SJSA1 (cell line): ENCODE measurements at regions not wholly inside any gene's neighbourhood (a gene's known extent, or its start where the extent isn't known, plus 50 kb on each side); places are given as distances from the start of the nearest gene placed in this dataset.

Experiments used
- DNase-seq, 2 experiments: peaks; one replicate each; pipeline ENCODE4 v3.0.0-alpha.2; 2015 to 2020; ENCODE audit warnings: low spot score in 2 of 2, low read depth in 1 of 2
- H3K27ac ChIP-seq: fragments of 250-450 bp; sonication (Bioruptor Pico); 2 replicates; pipeline ENCODE4 v1.5.1; 2020; ENCODE audit warnings: mild to moderate bottlenecking, moderate library complexity
- H3K27me3 ChIP-seq: fragments of 250-450 bp; sonication (Bioruptor Pico); replicated peaks from 2 replicates; pipeline ENCODE4 v1.5.1; 2020; ENCODE audit warnings: mild to moderate bottlenecking, moderate library complexity
- H3K36me3 ChIP-seq: fragments of 250-450 bp; sonication (Bioruptor Pico); 2 replicates; pipeline ENCODE4 v1.5.1; 2020; ENCODE audit warnings: mild to moderate bottlenecking
- H3K4me1 ChIP-seq: fragments of 250-450 bp; sonication (Bioruptor Pico); replicated peaks from 2 replicates; pipeline ENCODE4 v1.6.1; 2021; ENCODE audit warnings: mild to moderate bottlenecking
- H3K4me3 ChIP-seq: fragments of 250-450 bp; sonication (Bioruptor Pico); 2 replicates; pipeline ENCODE4 v1.5.1; 2020; ENCODE audit warnings: mild to moderate bottlenecking
- H3K9me3 ChIP-seq: fragments of 250-450 bp; sonication (Bioruptor Pico); replicated peaks from 2 replicates; pipeline ENCODE4 v1.5.1; 2020; ENCODE audit warnings: mild to moderate bottlenecking

- no peak for DNase-seq
- no peak overlapping the region for H3K4me3 ChIP-seq
- H3K27me3 ChIP-seq, result no peaks in the 10 kb centered on the region
- no peaks in the 10 kb centered on the region; the same call in 1 of the 2 replicates for H3K9me3 ChIP-seq
- no peaks in the 10 kb centered on the region for H3K4me1 ChIP-seq
- H3K36me3 ChIP-seq, result no peaks in the 10 kb centered on the region
- H3K27ac ChIP-seq, result no peak overlapping the region
Measured at GRCh38 chr12:25806271-25806670, 152.2 kb upstream of the RASSF8 start.

DNA sequence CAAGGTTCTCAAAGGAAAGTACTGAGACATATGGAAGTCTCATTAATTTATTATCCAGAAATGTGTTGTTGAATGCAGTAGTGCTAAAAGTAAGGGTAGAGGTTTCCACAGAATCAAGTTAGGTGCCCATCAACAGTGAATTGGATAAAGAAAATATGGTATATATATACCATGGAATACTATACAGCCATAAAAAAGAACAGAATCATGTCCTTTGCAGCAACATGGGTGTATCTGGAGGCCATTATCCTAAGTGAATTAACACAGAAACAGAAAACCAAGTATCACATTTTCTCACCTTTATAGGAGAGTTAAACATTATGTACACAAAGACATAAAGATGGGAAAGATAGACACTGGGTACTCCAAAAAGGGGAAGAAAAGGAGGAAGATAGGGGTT is 149.9 kb upstream of the RASSF8 start:
- Histone ChIP-seq H3K27me3 (no peaks in the 10 kb centered on the region), H3K36me3 (no peaks in the 10 kb centered on the region), H3K4me1 (peaks cover 6% of the 10 kb centered on the region), H3K4me3 (no peak overlapping the region), H3K27ac (no peak overlapping the region), H3K9me3 (no peaks in the 10 kb centered on the region; the same call in 1 of the 2 replicates)
- no peak for DNase-seq

GRCh38 chr12:25810683-25811082 is 147.8 kb upstream of the RASSF8 start:
- Histone ChIP-seq H3K4me1 (peaks cover 6% of the 10 kb centered on the region), H3K36me3 (no peaks in the 10 kb centered on the region), H3K4me3 (no peak overlapping the region), H3K27me3 (no peaks in the 10 kb centered on the region), H3K27ac (no peak overlapping the region), H3K9me3 (no peaks in the 10 kb centered on the region; the same call in 1 of the 2 replicates)
- DNase-seq, result no peak

DNA sequence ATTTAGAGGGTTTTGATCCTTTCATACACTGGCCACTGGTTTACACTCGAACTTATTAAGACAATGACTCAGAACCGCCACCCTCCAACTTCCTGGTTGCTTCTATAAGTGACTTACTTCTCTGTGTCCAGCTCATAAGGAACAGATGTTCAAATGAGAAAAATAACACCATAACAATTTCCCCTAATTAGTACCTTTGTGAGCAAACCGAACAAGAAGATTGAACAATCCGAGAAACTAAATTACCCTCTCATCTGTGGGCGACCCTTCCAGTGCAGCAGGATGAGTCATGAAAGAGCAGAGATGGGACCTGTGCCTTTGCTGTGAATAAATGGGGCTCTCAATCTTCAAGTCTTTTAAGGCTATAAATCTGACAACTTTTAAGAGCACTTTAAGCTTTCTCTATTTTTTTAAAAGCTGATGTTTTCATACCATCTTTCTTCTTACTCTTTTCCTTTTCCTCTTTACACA is 146.8 kb upstream of the RASSF8 start:
- peaks cover 6% of the 10 kb centered on the region for H3K4me1 ChIP-seq
- H3K27me3 ChIP-seq, result no peaks in the 10 kb centered on the region
- H3K4me3 ChIP-seq, result no peak overlapping the region
- no peaks in the 10 kb centered on the region for H3K36me3 ChIP-seq
- no peak overlapping the region for H3K27ac ChIP-seq
- no peaks in the 10 kb centered on the region; the same call in 1 of the 2 replicates for H3K9me3 ChIP-seq
- DNase-seq, result peak in 1 of 2 experiments; percentile 34

DNA sequence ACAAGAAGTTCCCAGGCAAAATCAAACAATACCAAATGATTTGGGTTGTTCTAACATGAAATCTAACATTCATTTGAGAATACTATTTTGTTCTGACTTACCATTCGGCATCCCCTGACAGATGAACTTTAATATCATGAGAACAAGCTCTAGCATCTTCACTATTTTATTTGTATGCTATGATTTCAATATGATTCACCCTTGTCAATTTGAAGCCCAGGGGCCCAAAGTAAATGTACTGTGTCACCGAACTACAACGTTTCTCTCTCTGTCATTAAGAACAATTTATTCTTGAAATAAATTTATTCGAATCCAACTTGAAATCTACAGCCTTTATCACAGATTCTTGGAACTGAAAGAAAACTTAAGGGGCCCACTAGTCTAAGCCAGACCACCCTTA is 146.2 kb upstream of the RASSF8 start:
- Histone ChIP-seq H3K27ac (no peak overlapping the region), H3K9me3 (no peaks in the 10 kb centered on the region; the same call in none of the 2 replicates), H3K36me3 (no peaks in the 10 kb centered on the region), H3K4me3 (no peak overlapping the region), H3K4me1 (peaks cover 6% of the 10 kb centered on the region), H3K27me3 (no peaks in the 10 kb centered on the region)
- DNase-seq, result no peak

GRCh38 chr12:25813843-25814242 is 144.6 kb upstream of the RASSF8 start:
- DNase-seq, result no peak
- H3K9me3 ChIP-seq, result no peaks in the 10 kb centered on the region; the same call in none of the 2 replicates
- no peaks in the 10 kb centered on the region for H3K27me3 ChIP-seq
- no peak overlapping the region for H3K27ac ChIP-seq
- peaks cover 6% of the 10 kb centered on the region for H3K4me1 ChIP-seq
- no peak overlapping the region for H3K4me3 ChIP-seq
- no peaks in the 10 kb centered on the region for H3K36me3 ChIP-seq

DNA sequence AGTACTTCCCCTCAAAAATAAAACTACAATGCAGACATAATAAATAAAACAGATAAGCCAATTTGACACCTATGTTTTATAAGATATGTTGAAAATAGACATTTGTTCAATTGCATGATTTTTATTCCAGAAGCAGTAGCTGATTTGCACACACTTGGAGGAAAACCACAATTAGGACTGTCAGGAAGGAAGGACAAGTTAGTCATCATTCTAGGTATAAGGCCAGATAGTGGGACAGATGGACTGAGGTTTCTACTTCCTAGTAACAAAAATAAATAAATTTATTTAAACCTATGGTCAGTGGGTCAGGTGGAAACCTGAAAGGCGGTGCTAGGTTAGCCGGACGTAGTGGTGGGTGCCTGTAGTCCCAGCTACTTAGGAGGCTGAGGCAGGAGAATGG is 141.8 kb upstream of the RASSF8 start:
- Histone ChIP-seq H3K4me1 (peaks cover 3% of the 10 kb centered on the region), H3K36me3 (no peaks in the 10 kb centered on the region)
- DNase-seq, result no peak

DNA sequence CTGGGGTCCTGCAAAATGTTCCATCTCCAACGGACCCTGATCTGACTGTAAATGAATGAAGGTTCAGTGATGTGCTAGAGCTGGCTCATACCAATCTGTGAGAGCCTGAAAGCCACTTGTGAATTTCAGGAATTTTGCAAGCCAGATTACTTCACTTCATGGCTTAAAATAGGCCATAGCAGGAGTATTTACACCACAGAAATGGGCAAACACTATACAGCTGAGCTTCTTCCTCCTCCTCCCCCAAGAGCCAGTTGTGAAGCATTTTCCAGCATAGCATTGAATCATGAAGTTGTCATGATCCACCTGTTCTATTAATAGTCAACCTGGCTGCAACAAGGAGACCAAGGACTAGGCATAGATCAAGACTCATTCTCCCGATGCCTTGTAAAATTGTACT is 141.3 kb upstream of the RASSF8 start:
- H3K36me3 ChIP-seq, result no peaks in the 10 kb centered on the region
- H3K9me3 ChIP-seq, result no peaks in the 10 kb centered on the region; the same call in 1 of the 2 replicates
- DNase-seq, result no peak
- no peaks in the 10 kb centered on the region for H3K4me1 ChIP-seq
- H3K27ac ChIP-seq, result no peak overlapping the region
- H3K4me3 ChIP-seq, result no peak overlapping the region
- no peaks in the 10 kb centered on the region for H3K27me3 ChIP-seq

More for the DNA sequence above, 141.8 kb upstream of the RASSF8 start:
- Histone ChIP-seq H3K9me3 (no peaks in the 10 kb centered on the region; the same call in 1 of the 2 replicates), H3K4me3 (no peak overlapping the region), H3K27ac (no peak overlapping the region), H3K27me3 (no peaks in the 10 kb centered on the region)

DNA sequence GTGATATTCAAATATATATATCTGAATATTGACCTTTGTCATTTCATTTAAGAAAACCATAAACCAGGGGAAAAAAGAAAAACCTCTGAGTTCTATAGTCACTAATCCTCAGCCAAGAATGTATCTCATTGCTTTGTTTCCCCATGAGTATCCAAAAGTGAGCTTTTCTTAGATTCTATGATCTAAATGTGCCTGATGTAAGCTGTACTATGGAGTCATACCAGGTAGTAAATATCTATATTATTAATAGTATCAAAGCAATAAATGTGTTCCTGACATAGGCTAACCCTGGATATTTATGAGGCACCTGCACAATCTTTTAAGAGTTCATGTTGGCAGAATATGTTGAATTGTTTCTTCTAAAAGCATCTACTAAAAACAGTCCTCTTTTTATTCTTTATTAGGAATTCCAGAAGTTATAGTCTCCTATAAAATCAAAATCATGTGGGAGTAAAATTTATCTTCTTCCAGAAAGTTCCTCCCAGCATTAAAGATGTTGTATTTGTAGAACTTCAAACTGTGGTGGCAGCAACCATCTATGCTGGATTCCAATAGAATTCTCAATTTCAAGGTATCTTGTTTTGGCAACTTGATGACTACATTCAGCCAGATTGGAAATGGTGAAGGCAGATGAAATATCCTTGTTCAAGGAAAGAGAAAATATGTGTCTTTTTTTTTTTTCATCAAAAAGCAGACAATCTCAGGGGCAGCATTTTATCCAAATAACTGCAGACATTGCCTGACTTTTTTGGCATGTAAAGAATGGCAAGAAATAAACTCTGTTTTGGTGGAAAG is 139.7 kb upstream of the RASSF8 start:
- H3K4me1 ChIP-seq, result no peaks in the 10 kb centered on the region
- DNase-seq, result no peak
- H3K27ac ChIP-seq, result no peak overlapping the region
- no peaks in the 10 kb centered on the region; the same call in 1 of the 2 replicates for H3K9me3 ChIP-seq
- no peak overlapping the region for H3K4me3 ChIP-seq
- H3K36me3 ChIP-seq, result no peaks in the 10 kb centered on the region
- H3K27me3 ChIP-seq, result no peaks in the 10 kb centered on the region

DNA sequence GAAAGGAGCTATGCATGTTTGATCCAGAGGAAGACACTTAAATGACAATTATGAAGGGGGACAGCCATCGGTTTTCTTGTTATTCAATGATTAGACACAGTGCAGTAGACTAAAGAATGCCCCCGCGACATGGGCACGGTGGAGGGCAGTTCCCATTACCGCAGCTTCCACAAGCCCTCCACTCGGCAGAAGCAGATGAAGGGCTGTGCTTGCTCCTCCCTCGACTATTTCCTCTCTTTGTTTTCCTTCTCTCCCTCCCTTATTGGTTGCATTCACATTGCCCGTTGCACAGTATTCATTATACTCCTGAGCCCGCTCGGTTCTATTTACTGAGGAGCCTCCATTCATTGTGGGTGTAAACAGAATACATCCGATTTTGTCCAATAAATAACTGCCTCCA is 138.8 kb upstream of the RASSF8 start:
- Histone ChIP-seq H3K27ac (no peak overlapping the region), H3K9me3 (no peaks in the 10 kb centered on the region; the same call in 1 of the 2 replicates)

GRCh38 chr12:25822281-25822680 is 136.2 kb upstream of the RASSF8 start:
- no peak overlapping the region for H3K4me3 ChIP-seq
- H3K27ac ChIP-seq, result no peak overlapping the region
- H3K4me1 ChIP-seq, result no peaks in the 10 kb centered on the region
- no peak for DNase-seq
- H3K9me3 ChIP-seq, result no peaks in the 10 kb centered on the region; the same call in 1 of the 2 replicates
- H3K27me3 ChIP-seq, result no peaks in the 10 kb centered on the region; the same call in 1 of the 2 replicates
- no peaks in the 10 kb centered on the region for H3K36me3 ChIP-seq

More for the DNA sequence above, 138.8 kb upstream of the RASSF8 start:
- Histone ChIP-seq H3K4me3 (no peak overlapping the region), H3K4me1 (no peaks in the 10 kb centered on the region), H3K36me3 (no peaks in the 10 kb centered on the region), H3K27me3 (no peaks in the 10 kb centered on the region)
- DNase-seq, result no peak

GRCh38 chr12:25824734-25825133 is 133.7 kb upstream of the RASSF8 start:
- no peak for DNase-seq
- no peaks in the 10 kb centered on the region for H3K9me3 ChIP-seq
- no peaks in the 10 kb centered on the region for H3K4me1 ChIP-seq
- H3K36me3 ChIP-seq, result no peaks in the 10 kb centered on the region
- no peaks in the 10 kb centered on the region; the same call in 1 of the 2 replicates for H3K27me3 ChIP-seq
- H3K27ac ChIP-seq, result no peak overlapping the region
- no peak overlapping the region for H3K4me3 ChIP-seq

DNA sequence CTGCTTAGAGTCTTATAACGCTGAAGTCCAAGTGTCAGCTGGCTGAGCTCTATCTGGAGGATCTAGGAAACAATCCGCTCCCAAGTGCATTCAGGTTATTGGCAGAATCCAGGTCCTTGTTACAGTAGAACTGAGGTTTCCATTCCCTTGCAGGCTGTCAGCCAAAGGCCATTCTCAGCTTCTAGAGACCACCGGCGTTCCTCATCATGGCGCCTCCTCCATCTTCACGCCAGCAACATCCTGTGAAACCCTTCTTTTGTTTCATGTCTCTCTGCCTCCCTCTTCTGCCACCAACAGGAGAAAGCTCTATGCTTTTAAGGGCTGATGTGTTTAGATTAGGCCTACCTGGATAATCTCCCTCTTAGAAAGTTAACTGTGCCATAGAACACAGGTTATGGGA is 133.0 kb upstream of the RASSF8 start:
- Histone ChIP-seq H3K36me3 (no peaks in the 10 kb centered on the region), H3K27ac (no peak overlapping the region), H3K27me3 (no peaks in the 10 kb centered on the region; the same call in 1 of the 2 replicates), H3K9me3 (no peaks in the 10 kb centered on the region), H3K4me3 (no peak overlapping the region), H3K4me1 (no peaks in the 10 kb centered on the region)
- DNase-seq, result no peak

DNA sequence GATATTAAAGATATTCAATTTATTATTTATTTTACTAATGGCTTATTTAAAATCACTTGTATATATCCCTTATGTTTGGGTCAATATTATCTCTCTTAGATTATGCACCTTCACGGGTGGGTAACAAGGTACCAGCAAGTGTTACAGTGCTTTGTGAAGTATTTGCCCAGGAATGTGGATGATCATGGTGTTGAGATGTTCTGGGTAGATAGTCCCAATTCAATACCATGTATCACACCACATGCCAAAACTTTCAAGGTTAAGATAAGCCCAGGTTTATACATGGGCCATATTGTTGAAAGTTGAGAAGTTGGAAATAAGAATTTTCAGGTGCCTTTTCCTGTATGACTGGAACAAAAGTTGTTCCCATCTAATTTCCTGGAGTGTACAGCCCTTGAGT is 131.3 kb upstream of the RASSF8 start:
- H3K27ac ChIP-seq, result no peak overlapping the region
- no peaks in the 10 kb centered on the region for H3K36me3 ChIP-seq
- H3K4me3 ChIP-seq, result no peak overlapping the region
- H3K9me3 ChIP-seq, result no peaks in the 10 kb centered on the region
- H3K27me3 ChIP-seq, result no peaks in the 10 kb centered on the region; the same call in 1 of the 2 replicates
- H3K4me1 ChIP-seq, result no peaks in the 10 kb centered on the region
- DNase-seq, result no peak
